DND-41 (cell line): ENCODE measurements at regions not wholly inside any gene's neighbourhood (a gene's known extent, or its start where the extent isn't known, plus 50 kb on each side); places are given as distances from the start of the nearest gene placed in this dataset.

Experiments
- ATAC-seq: fragments of 200-7000 bp; cut with Tn5 transposase; 3 replicates; pipeline ENCODE4 v1.9.1; 2021; ENCODE audit warnings: low read depth; ENCODE audit not compliant: insufficient read depth
- DNase-seq: peaks from one replicate; pipeline ENCODE4 v3.0.0-alpha.2; 2020
- H2AFZ ChIP-seq: 2 replicates; pipeline ENCODE4 v1.6.0; 2012; ENCODE audit warnings: low read depth, low read length
- H3K27ac ChIP-seq: 2 replicates; pipeline ENCODE4 v1.5.1; 2012; ENCODE audit warnings: low read length, inconsistent platforms
- H3K27me3 ChIP-seq: fragments of 200-600 bp; sonication (generic); 2 replicates; pipeline ENCODE4 v1.6.0; 2012; ENCODE audit warnings: low read length, mild to moderate bottlenecking, inconsistent platforms; ENCODE audit not compliant: insufficient read depth, poor library complexity
- H3K36me3 ChIP-seq: 2 replicates; pipeline ENCODE4 v1.5.1; 2012; ENCODE audit warnings: low read length, inconsistent platforms; ENCODE audit not compliant: insufficient read depth
- H3K4me1 ChIP-seq: 2 replicates; pipeline ENCODE4 v1.5.1; 2012; ENCODE audit warnings: mild to moderate bottlenecking, low read length; ENCODE audit not compliant: insufficient read depth
- H3K4me2 ChIP-seq: 2 replicates; pipeline ENCODE4 v1.6.0; 2012; ENCODE audit warnings: mild to moderate bottlenecking, moderate library complexity, low read length, inconsistent platforms; ENCODE audit not compliant: insufficient read depth
- H3K4me3 ChIP-seq, 2 experiments: fragments of 200-600 bp in 1 of 2; shearing (Covaris generic) in 1 of 2; 2 replicates each; pipeline ENCODE4 v1.5.1; 2012 to 2016; ENCODE audit warnings: inconsistent platforms in 2 of 2, low read length in 2 of 2, mild to moderate bottlenecking in 2 of 2, low read depth in 1 of 2, moderate library complexity in 1 of 2
- H3K79me2 ChIP-seq: 2 replicates; pipeline ENCODE4 v1.6.0; 2012; ENCODE audit warnings: low read length, inconsistent platforms; ENCODE audit not compliant: insufficient read depth
- H3K9ac ChIP-seq: 2 replicates; pipeline ENCODE4 v1.6.0; 2012; ENCODE audit warnings: low read depth, mild to moderate bottlenecking, inconsistent platforms, low read length, moderate library complexity
- H3K9me3 ChIP-seq: 2 replicates; pipeline ENCODE4 v1.5.1; 2012; ENCODE audit warnings: low read length, moderate library complexity, mild to moderate bottlenecking, inconsistent platforms; ENCODE audit not compliant: insufficient read depth, severe bottlenecking
- H4K20me1 ChIP-seq: 2 replicates; pipeline ENCODE4 v1.6.0; 2012; ENCODE audit warnings: low read length; ENCODE audit not compliant: insufficient read depth
- CTCF ChIP-seq: IDR thresholded peaks from 2 replicates; pipeline ENCODE4 v1.5.1; 2012; ENCODE audit warnings: borderline replicate concordance, low read length, moderate library complexity, mild to moderate bottlenecking; ENCODE audit not compliant: poor library complexity, severe bottlenecking; ENCODE audit errors: extremely low read depth
- EZH2 ChIP-seq: IDR thresholded peaks from 3 replicates; pipeline ENCODE4 v1.6.1; 2012; ENCODE audit warnings: borderline replicate concordance, low read depth, mild to moderate bottlenecking, moderate library complexity, low read length, inconsistent platforms; ENCODE audit not compliant: severe bottlenecking

- no peak overlapping the region for H3K4me3 ChIP-seq
- DNase-seq: no peak
- H3K79me2 ChIP-seq: no peaks in the 10 kb centered on the region
- no peak overlapping the region for H3K9ac ChIP-seq
- H3K27ac ChIP-seq: no peak overlapping the region
- H3K4me1 ChIP-seq: no peaks in the 10 kb centered on the region
- ATAC-seq: no peak
- H2AFZ ChIP-seq: no peak overlapping the region
- no peak overlapping the region for H3K4me2 ChIP-seq
- no peaks in the 10 kb centered on the region for H3K36me3 ChIP-seq
- no peaks in the 10 kb centered on the region for H4K20me1 ChIP-seq
- no peaks in the 10 kb centered on the region for H3K27me3 ChIP-seq
- no peaks in the 10 kb centered on the region for H3K9me3 ChIP-seq
- TF ChIP-seq EZH2: no peak
- TF ChIP-seq CTCF: no peak
Observed at GRCh38 chr11:24422376-24422775, 74.5 kb upstream of the LUZP2 start.

- Histone ChIP-seq H3K79me2 (no peaks in the 10 kb centered on the region), H3K9me3 (no peaks in the 10 kb centered on the region), H3K9ac (no peak overlapping the region), H3K4me1 (no peaks in the 10 kb centered on the region), H2AFZ (no peak overlapping the region), H4K20me1 (no peaks in the 10 kb centered on the region), H3K4me3 (no peak overlapping the region), H3K27me3 (no peaks in the 10 kb centered on the region), H3K4me2 (no peak overlapping the region), H3K27ac (no peak overlapping the region), H3K36me3 (no peaks in the 10 kb centered on the region)
- DNase-seq (no peak), ATAC-seq (no peak)
- no peak for TF ChIP-seq EZH2
- no peak for TF ChIP-seq CTCF
Observed at GRCh38 chr11:24437123-24437522, 59.7 kb upstream of the LUZP2 start.
